ENCODE measurements at regions not wholly inside any gene's neighbourhood (a gene's known extent, or its start where the extent isn't known, plus 50 kb on each side); places are given as distances from the start of the nearest gene placed in this dataset.
A peak's percentile ranks its signal among the peaks of the same experiment; 100 is the strongest.

DNA sequence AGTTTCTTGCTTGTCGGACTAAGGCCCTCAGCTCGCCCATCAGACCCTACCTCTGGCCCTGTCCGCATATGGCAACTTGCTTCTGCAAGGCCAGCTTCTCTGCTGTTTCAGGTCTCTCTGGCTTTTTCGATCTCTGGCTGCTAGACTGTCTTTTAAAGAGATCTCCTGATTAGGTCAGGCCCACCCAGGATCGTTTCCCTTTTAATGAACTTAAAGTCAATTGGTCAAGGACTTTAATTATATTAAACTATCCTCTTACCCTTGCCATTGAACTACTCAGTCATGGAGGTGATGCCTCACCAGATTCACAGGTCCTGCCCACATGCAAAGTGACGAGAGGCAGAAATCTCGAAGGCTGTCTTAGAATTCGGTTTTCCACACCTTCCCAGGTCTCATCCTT, 670.9 kb downstream of the GATA3 start:
- no peak overlapping the region for H3K27ac ChIP-seq (ENCODE audit: low read depth in 2 of 2, low read length in 2 of 2)
- H3K9me3 ChIP-seq (ENCODE audit: control insufficient read depth in 2 of 3, insufficient read depth in 1 of 3, low read length in 3 of 3): no peaks in the 10 kb centered on the region
- intact Hi-C loops (cut with DNase I): no loop called here
- H3K4me1 ChIP-seq (ENCODE audit: control insufficient read depth in 2 of 3, insufficient read depth in 2 of 3, low read depth in 1 of 3, low read length in 3 of 3): no peaks in the 10 kb centered on the region
- H3K36me3 ChIP-seq (ENCODE audit: control insufficient read depth in 2 of 3, insufficient read depth in 3 of 3, low read length in 3 of 3): no peaks in the 10 kb centered on the region
- FAIRE-seq (no peak), DNase-seq (no peak)
- H3K27me3 ChIP-seq (ENCODE audit: control insufficient read depth, insufficient read depth, low read length): no peaks in the 10 kb centered on the region
- TF ChIP-seq, protein P1, sequence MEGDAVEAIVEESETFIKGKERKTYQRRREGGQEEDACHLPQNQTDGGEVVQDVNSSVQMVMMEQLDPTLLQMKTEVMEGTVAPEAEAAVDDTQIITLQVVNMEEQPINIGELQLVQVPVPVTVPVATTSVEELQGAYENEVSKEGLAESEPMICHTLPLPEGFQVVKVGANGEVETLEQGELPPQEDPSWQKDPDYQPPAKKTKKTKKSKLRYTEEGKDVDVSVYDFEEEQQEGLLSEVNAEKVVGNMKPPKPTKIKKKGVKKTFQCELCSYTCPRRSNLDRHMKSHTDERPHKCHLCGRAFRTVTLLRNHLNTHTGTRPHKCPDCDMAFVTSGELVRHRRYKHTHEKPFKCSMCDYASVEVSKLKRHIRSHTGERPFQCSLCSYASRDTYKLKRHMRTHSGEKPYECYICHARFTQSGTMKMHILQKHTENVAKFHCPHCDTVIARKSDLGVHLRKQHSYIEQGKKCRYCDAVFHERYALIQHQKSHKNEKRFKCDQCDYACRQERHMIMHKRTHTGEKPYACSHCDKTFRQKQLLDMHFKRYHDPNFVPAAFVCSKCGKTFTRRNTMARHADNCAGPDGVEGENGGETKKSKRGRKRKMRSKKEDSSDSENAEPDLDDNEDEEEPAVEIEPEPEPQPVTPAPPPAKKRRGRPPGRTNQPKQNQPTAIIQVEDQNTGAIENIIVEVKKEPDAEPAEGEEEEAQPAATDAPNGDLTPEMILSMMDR (IDR thresholded peaks at IDR 0.05; ENCODE audit: borderline replicate concordance, extremely low read depth, insufficient read depth): no peak
- no peak overlapping the region for H3K9ac ChIP-seq (ENCODE audit: low read length in 3 of 3)
- no peak overlapping the region for H3K4me3 ChIP-seq (ENCODE audit: low read length in 3 of 3)

DNA sequence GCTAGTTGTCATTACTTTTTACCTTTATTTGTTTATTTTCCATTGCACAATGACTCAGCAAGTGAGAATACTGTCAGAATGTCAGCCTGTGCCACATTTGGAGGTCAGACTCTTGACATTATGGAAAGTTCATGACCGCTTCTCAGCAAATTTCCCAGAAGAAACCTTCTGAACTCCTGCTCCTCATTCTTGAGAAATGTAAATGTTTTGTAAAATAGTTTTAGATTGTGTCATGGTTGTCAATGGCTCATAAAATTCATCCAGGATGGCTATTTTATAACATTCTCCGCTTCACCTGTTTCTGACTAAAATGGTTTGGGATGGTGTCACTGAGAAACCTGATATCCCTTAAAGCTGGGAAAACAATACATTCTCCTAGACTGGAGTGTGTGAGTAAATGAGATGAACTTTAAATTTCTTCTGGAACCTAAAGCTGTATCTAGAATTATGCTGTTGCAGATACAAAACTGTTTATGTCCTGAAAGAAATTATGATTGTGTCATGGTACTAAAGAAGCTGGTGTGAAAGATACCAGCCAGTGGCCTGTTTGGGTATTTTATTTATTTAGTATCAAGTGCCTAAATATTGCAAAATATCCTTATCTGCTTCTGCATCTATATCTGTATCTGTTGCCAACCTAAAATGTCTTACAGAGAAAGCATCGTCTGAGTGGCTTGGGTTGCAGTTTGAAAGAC, 671.7 kb downstream of the GATA3 start:
- no peak overlapping the region for H3K27ac ChIP-seq (ENCODE audit: low read depth in 2 of 2, low read length in 2 of 2)
- no peaks in the 10 kb centered on the region for H3K4me1 ChIP-seq (ENCODE audit: control insufficient read depth in 2 of 3, insufficient read depth in 2 of 3, low read depth in 1 of 3, low read length in 3 of 3)
- no peak for FAIRE-seq
- DNase-seq: peak in 2 of 5 donors; percentile 57 to 66
- intact Hi-C loops (cut with DNase I): no loop called here
- H3K27me3 ChIP-seq (ENCODE audit: control insufficient read depth, insufficient read depth, low read length): no peaks in the 10 kb centered on the region
- TF ChIP-seq, protein P1 (IDR thresholded peaks at IDR 0.05; ENCODE audit: borderline replicate concordance, extremely low read depth, insufficient read depth): no peak
- H3K9me3 ChIP-seq (ENCODE audit: control insufficient read depth in 2 of 3, insufficient read depth in 1 of 3, low read length in 3 of 3): no peaks in the 10 kb centered on the region
- H3K9ac ChIP-seq (ENCODE audit: low read length in 3 of 3): no peak overlapping the region
- no peaks in the 10 kb centered on the region for H3K36me3 ChIP-seq (ENCODE audit: control insufficient read depth in 2 of 3, insufficient read depth in 3 of 3, low read length in 3 of 3)
- H3K4me3 ChIP-seq (ENCODE audit: low read length in 3 of 3): no peak overlapping the region

DNA sequence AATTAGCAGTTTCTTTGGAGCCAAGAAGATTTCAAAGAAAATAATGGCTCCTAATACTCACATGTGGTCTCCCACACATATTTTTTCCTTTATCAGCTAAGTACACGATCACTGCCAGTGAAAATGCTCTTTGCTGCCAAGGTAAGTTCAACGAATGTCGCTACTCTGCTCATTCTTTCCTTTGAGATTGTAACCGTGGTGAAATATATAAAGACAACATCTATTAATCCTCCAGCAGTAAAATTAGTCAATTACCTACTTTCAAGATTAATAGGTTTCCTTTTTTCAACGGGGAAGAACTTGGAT, 672.2 kb downstream of the GATA3 start:
- Histone ChIP-seq H3K36me3 (ENCODE audit: control insufficient read depth in 2 of 3, insufficient read depth in 3 of 3, low read length in 3 of 3) (no peaks in the 10 kb centered on the region), H3K4me3 (ENCODE audit: low read length in 3 of 3) (no peak overlapping the region), H3K4me1 (ENCODE audit: control insufficient read depth in 2 of 3, insufficient read depth in 2 of 3, low read depth in 1 of 3, low read length in 3 of 3) (no peaks in the 10 kb centered on the region), H3K9me3 (ENCODE audit: control insufficient read depth in 2 of 3, insufficient read depth in 1 of 3, low read length in 3 of 3) (no peaks in the 10 kb centered on the region), H3K9ac (ENCODE audit: low read length in 3 of 3) (no peak overlapping the region), H3K27me3 (ENCODE audit: control insufficient read depth, insufficient read depth, low read length) (no peaks in the 10 kb centered on the region), H3K27ac (ENCODE audit: low read depth in 2 of 2, low read length in 2 of 2) (no peak overlapping the region)
- FAIRE-seq: no peak
- intact Hi-C loops (cut with DNase I): no loop called here
- DNase-seq: peak in 2 of 5 donors; percentile 33 to 53
- TF ChIP-seq, protein P1 (IDR thresholded peaks at IDR 0.05; ENCODE audit: borderline replicate concordance, extremely low read depth, insufficient read depth): no peak

Data from kidney (tissue), 13 donors.